ENCODE measurements at regions not wholly inside any gene's neighbourhood (a gene's known extent, or its start where the extent isn't known, plus 50 kb on each side); places are given as distances from the start of the nearest gene placed in this dataset.
"Not testable (repeated sequence)": the region's sequence is repeated elsewhere in the genome, so short reads cannot be mapped to it uniquely, and the experiment has no call there.

DNA sequence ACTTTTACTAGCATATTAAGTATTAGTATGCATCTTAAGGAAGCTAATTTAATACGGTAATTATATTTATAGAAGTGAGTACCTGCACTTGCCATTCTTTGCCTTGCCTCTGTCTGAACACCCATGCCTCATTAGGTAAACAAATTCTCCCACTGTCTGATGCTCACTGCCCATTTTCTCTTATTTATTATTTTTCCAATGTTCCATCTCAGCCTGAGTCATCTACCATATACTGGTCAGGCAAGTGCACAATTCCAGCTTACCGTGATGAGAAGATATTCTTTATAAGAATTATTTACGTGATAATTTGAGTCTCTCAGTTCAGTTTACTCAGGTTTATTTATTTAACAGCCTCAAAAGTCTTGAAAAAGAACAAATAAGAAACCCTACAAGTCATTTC lies 619.2 kb upstream of the EYS start:
- Histone ChIP-seq H3K27ac (ENCODE audit: low read length) (no peak overlapping the region), H3K27me3 (ENCODE audit: control insufficient read depth, insufficient read depth, low read length) (no peaks in the 10 kb centered on the region), H3K4me3 (ENCODE audit: low read length) (no peak overlapping the region), H3K9me3 (ENCODE audit: control insufficient read depth, insufficient read depth, low read length) (no peaks in the 10 kb centered on the region), H3K36me3 (ENCODE audit: control insufficient read depth, insufficient read depth, low read length) (no peaks in the 10 kb centered on the region), H3K4me1 (ENCODE audit: control insufficient read depth, insufficient read depth, low read length) (no peaks in the 10 kb centered on the region)
- DNase-seq (ENCODE audit: low read depth, low spot score), result no peak
- WGBS (ENCODE audit: insufficient coverage, insufficient read length), result no CpG with 5 or more reads among the region's 3 CpGs

- Histone ChIP-seq H3K9me3 (ENCODE audit: control insufficient read depth, insufficient read depth, low read length) (no peaks in the 10 kb centered on the region), H3K4me1 (ENCODE audit: control insufficient read depth, insufficient read depth, low read length) (no peaks in the 10 kb centered on the region), H3K27me3 (ENCODE audit: control insufficient read depth, insufficient read depth, low read length) (no peaks in the 10 kb centered on the region), H3K4me3 (ENCODE audit: low read length) (no peak overlapping the region), H3K36me3 (ENCODE audit: control insufficient read depth, insufficient read depth, low read length) (no peaks in the 10 kb centered on the region), H3K27ac (ENCODE audit: low read length) (no peak overlapping the region)
- DNase-seq (ENCODE audit: low read depth, low spot score), result no peak
- no CpG with 5 or more reads among the region's 6 CpGs for WGBS (ENCODE audit: insufficient coverage, insufficient read length)
Measured at GRCh38 chr6:66321017-66321416, 614.0 kb upstream of the EYS start.

GRCh38 chr6:66307490-66307889 lies 600.5 kb upstream of the EYS start:
- DNase-seq (ENCODE audit: low read depth, low spot score), result no peak
- H3K27ac ChIP-seq (ENCODE audit: low read length), result no peak overlapping the region

DNA sequence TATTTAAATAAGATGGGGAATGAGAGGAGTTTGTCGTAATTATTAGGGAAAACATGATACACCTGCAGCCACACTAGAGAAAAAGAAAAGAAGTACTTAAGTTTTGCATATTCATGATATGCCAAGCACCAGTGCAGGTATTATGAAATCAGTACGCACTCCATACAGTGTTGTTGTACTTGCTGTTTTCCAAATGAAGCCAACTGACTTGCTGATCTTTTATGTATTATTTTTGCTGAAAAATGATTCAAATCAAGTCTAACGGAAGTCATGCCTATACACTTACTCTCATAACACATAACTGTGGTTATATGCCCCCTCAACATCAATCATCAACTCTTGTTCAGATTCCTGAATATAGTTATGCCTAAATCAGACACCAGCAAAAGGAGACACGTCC lies 584.9 kb upstream of the EYS start:
- H3K4me1 ChIP-seq (ENCODE audit: control insufficient read depth, insufficient read depth, low read length), result no peaks in the 10 kb centered on the region
- no peak overlapping the region for H3K4me3 ChIP-seq (ENCODE audit: low read length)
- no peaks in the 10 kb centered on the region for H3K36me3 ChIP-seq (ENCODE audit: control insufficient read depth, insufficient read depth, low read length)
- H3K27ac ChIP-seq (ENCODE audit: low read length), result no peak overlapping the region
- WGBS (ENCODE audit: insufficient coverage, insufficient read length), result 100% methylated on average over 1 of the region's 4 CpGs
- H3K27me3 ChIP-seq (ENCODE audit: control insufficient read depth, insufficient read depth, low read length), result no peaks in the 10 kb centered on the region
- no peak for DNase-seq (ENCODE audit: low read depth, low spot score)
- no peaks in the 10 kb centered on the region for H3K9me3 ChIP-seq (ENCODE audit: control insufficient read depth, insufficient read depth, low read length)

More at GRCh38 chr6:66307490-66307889, 600.5 kb upstream of the EYS start:
- Histone ChIP-seq H3K4me1 (ENCODE audit: control insufficient read depth, insufficient read depth, low read length) (no peaks in the 10 kb centered on the region), H3K9me3 (ENCODE audit: control insufficient read depth, insufficient read depth, low read length) (no peaks in the 10 kb centered on the region), H3K4me3 (ENCODE audit: low read length) (no peak overlapping the region), H3K27me3 (ENCODE audit: control insufficient read depth, insufficient read depth, low read length) (no peaks in the 10 kb centered on the region), H3K36me3 (ENCODE audit: control insufficient read depth, insufficient read depth, low read length) (no peaks in the 10 kb centered on the region)
- WGBS (ENCODE audit: insufficient coverage, insufficient read length), result no CpG with 5 or more reads among the region's 2 CpGs

DNA sequence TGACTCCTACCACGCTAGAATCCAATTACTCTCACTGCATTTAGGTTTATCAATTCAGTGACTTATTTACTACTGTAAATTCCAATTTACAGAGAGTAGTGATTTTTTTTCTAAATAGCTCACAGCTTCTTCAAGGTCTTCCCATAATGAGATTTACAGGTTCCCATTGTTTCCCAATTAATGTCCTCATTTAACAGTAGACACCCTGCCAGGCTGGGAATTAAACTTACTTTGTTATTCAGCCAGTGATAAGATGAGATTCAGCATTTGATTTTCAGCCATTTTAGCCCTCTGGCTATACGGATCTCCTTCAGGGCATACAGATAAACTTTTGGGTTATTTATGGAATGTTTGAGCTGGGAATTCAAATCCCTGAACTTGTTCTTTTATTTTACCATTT lies 582.9 kb upstream of the EYS start:
- no peaks in the 10 kb centered on the region for H3K27me3 ChIP-seq (ENCODE audit: control insufficient read depth, insufficient read depth, low read length)
- H3K27ac ChIP-seq (ENCODE audit: low read length), result no peak overlapping the region
- no peaks in the 10 kb centered on the region for H3K9me3 ChIP-seq (ENCODE audit: control insufficient read depth, insufficient read depth, low read length)
- H3K36me3 ChIP-seq (ENCODE audit: control insufficient read depth, insufficient read depth, low read length), result no peaks in the 10 kb centered on the region
- H3K4me3 ChIP-seq (ENCODE audit: low read length), result no peak overlapping the region
- no peaks in the 10 kb centered on the region for H3K4me1 ChIP-seq (ENCODE audit: control insufficient read depth, insufficient read depth, low read length)
- WGBS (ENCODE audit: insufficient coverage, insufficient read length), result no CpG with 5 or more reads among the region's 2 CpGs
- DNase-seq (ENCODE audit: low read depth, low spot score), result no peak

DNA sequence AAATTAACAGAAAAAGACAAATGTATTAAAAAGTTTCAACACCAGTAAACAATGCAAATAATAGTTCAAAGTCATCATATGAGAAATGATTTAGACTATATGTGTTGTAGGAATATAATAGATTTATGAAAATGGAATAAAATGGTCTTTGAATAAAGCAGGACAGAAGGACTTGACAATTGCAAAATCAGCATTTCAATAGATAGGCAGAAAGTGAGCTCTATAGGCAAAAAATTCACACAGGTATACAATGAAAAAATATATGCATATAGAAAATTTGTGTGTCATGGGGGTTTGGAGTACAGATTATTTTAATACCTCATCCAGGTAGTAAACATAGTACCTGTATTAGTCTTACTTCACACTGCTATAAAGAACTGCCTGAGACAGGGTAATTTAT lies 571.1 kb upstream of the EYS start:
- DNase-seq (ENCODE audit: low read depth, low spot score), result no peak
- no peaks in the 10 kb centered on the region; the same call in 1 of the 2 replicates for H3K9me3 ChIP-seq (ENCODE audit: control insufficient read depth, insufficient read depth, low read length)
- no peaks in the 10 kb centered on the region for H3K27me3 ChIP-seq (ENCODE audit: control insufficient read depth, insufficient read depth, low read length)
- H3K27ac ChIP-seq (ENCODE audit: low read length), result no peak overlapping the region
- no peaks in the 10 kb centered on the region for H3K36me3 ChIP-seq (ENCODE audit: control insufficient read depth, insufficient read depth, low read length)
- H3K4me3 ChIP-seq (ENCODE audit: low read length), result no peak overlapping the region
- H3K4me1 ChIP-seq (ENCODE audit: control insufficient read depth, insufficient read depth, low read length), result no peaks in the 10 kb centered on the region

GRCh38 chr6:66277400-66277799 lies 570.4 kb upstream of the EYS start:
- Histone ChIP-seq H3K4me1 (ENCODE audit: control insufficient read depth, insufficient read depth, low read length) (no peaks in the 10 kb centered on the region), H3K27ac (ENCODE audit: low read length) (no peak overlapping the region), H3K4me3 (ENCODE audit: low read length) (no peak overlapping the region), H3K36me3 (ENCODE audit: control insufficient read depth, insufficient read depth, low read length) (no peaks in the 10 kb centered on the region), H3K27me3 (ENCODE audit: control insufficient read depth, insufficient read depth, low read length) (no peaks in the 10 kb centered on the region), H3K9me3 (ENCODE audit: control insufficient read depth, insufficient read depth, low read length) (no peaks in the 10 kb centered on the region; the same call in 1 of the 2 replicates)
- no CpG with 5 or more reads among the region's 1 CpG for WGBS (ENCODE audit: insufficient coverage, insufficient read length)
- DNase-seq (ENCODE audit: low read depth, low spot score), result no peak

DNA sequence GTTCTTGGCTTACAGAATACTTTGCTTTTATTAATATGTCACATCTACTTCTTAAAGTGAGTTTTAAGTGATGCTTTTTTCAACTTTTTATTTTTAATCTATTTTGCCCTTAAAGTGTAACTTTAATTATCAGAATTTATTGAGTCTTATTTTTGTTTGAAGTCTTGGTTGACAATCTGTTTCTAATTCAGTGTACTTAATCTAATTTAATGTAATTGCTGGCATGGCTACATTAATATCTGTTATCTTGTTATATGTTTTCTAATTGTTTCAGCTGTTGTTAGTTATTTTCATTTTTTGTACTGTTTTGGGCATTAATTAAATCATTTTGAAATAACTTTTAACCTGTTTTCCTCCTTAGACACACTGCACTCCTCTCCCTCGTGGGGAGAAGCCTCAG lies 558.7 kb upstream of the EYS start:
- H3K9me3 ChIP-seq (ENCODE audit: control insufficient read depth, insufficient read depth, low read length), result no peaks in the 10 kb centered on the region; the same call in 1 of the 2 replicates
- no peaks in the 10 kb centered on the region for H3K27me3 ChIP-seq (ENCODE audit: control insufficient read depth, insufficient read depth, low read length)
- H3K4me3 ChIP-seq (ENCODE audit: low read length), result no peak overlapping the region
- H3K36me3 ChIP-seq (ENCODE audit: control insufficient read depth, insufficient read depth, low read length), result no peaks in the 10 kb centered on the region
- H3K27ac ChIP-seq (ENCODE audit: low read length), result no peak overlapping the region
- H3K4me1 ChIP-seq (ENCODE audit: control insufficient read depth, insufficient read depth, low read length), result no peaks in the 10 kb centered on the region
- no peak for DNase-seq (ENCODE audit: low read depth, low spot score)
- WGBS (ENCODE audit: insufficient coverage, insufficient read length), result no CpG with 5 or more reads among the region's 1 CpG

- Histone ChIP-seq H3K36me3 (ENCODE audit: control insufficient read depth, insufficient read depth, low read length) (no peaks in the 10 kb centered on the region), H3K27me3 (ENCODE audit: control insufficient read depth, insufficient read depth, low read length) (no peaks in the 10 kb centered on the region), H3K4me3 (ENCODE audit: low read length) (no peak overlapping the region), H3K4me1 (ENCODE audit: control insufficient read depth, insufficient read depth, low read length) (no peaks in the 10 kb centered on the region), H3K27ac (ENCODE audit: low read length) (no peak overlapping the region), H3K9me3 (ENCODE audit: control insufficient read depth, insufficient read depth, low read length) (no peaks in the 10 kb centered on the region; the same call in 1 of the 2 replicates)
- no peak for DNase-seq (ENCODE audit: low read depth, low spot score)
- 100% methylated on average over 1 of the region's 4 CpGs for WGBS (ENCODE audit: insufficient coverage, insufficient read length)
Measured at GRCh38 chr6:66264376-66264775, 557.4 kb upstream of the EYS start.

GRCh38 chr6:66258731-66259487 lies 551.9 kb upstream of the EYS start:
- H3K27ac ChIP-seq (ENCODE audit: low read length); DNase-seq (ENCODE audit: low read depth, low spot score); H3K4me1 ChIP-seq (ENCODE audit: control insufficient read depth, insufficient read depth, low read length); H3K27me3 ChIP-seq (ENCODE audit: control insufficient read depth, insufficient read depth, low read length); H3K9me3 ChIP-seq (ENCODE audit: control insufficient read depth, insufficient read depth, low read length); H3K36me3 ChIP-seq (ENCODE audit: control insufficient read depth, insufficient read depth, low read length); H3K4me3 ChIP-seq (ENCODE audit: low read length): not testable (repeated sequence)
- 100% methylated on average over 1 of the region's 6 CpGs for WGBS (ENCODE audit: insufficient coverage, insufficient read length)

GRCh38 chr6:66245231-66245630 lies 538.2 kb upstream of the EYS start:
- WGBS (ENCODE audit: insufficient coverage, insufficient read length), result no CpG with 5 or more reads among the region's 1 CpG
- Histone ChIP-seq H3K9me3 (ENCODE audit: control insufficient read depth, insufficient read depth, low read length) (no peaks in the 10 kb centered on the region), H3K36me3 (ENCODE audit: control insufficient read depth, insufficient read depth, low read length) (no peaks in the 10 kb centered on the region), H3K27me3 (ENCODE audit: control insufficient read depth, insufficient read depth, low read length) (no peaks in the 10 kb centered on the region), H3K4me3 (ENCODE audit: low read length) (no peak overlapping the region), H3K4me1 (ENCODE audit: control insufficient read depth, insufficient read depth, low read length) (no peaks in the 10 kb centered on the region), H3K27ac (ENCODE audit: low read length) (no peak overlapping the region)
- no peak for DNase-seq (ENCODE audit: low read depth, low spot score)

Data from iPS DF 6.9 (cell line).